ENCODE measurements at regions not wholly inside any gene's neighbourhood (a gene's known extent, or its start where the extent isn't known, plus 50 kb on each side); places are given as distances from the start of the nearest gene placed in this dataset.

- no peak for TF ChIP-seq CTCF (IDR thresholded peaks at IDR 0.05; ENCODE audit: low read depth, low read length, missing input control)
- no peak for TF ChIP-seq SP1 (IDR thresholded peaks at IDR 0.05)
- TF ChIP-seq TAF1 (conservative IDR thresholded peaks at IDR 0.05): no peak
These were observed 75.0 kb upstream of the GNPDA2 start for GRCh38 chr4:44801384-44801783.

All from liver (tissue), 3 donors.